Activated CD8-positive, alpha-beta memory T cell treated with anti-CD3 and anti-CD28 coated beads, Interleukin-2, amount 50 U/mL, for 1 hour (primary cell): ENCODE measurements at regions not wholly inside any gene's neighbourhood (a gene's known extent, or its start where the extent isn't known, plus 50 kb on each side); places are given as distances from the start of the nearest gene placed in this dataset.
"Not testable (repeated sequence)": the region's sequence is repeated elsewhere in the genome, so short reads cannot be mapped to it uniquely, and the experiment has no call there.

Experiments used
- DNase-seq: peaks from one replicate; pipeline ENCODE4 v3.0.0-alpha.2; 2020; ENCODE audit errors: extremely low read depth

DNA sequence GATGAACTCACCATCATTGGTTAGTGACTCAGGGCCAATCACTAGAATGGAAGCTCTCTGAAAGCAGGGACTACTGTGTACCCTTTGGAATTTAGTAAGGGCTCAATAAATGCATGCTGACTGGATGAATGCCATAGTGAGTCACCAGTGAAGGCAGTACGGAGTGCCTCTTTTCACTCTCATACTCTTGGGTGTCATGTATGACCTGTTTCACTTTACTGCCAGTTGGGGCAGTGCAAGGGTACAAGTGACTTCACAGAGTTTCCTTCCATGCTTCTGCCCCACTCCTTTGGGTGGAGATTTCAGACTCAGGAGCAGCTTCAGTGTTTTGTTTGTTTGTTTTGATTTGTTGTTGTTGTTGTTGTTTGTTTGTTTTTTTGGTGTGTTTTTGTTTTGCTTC, 57.7 kb downstream of the SOX3 start:
- DNase-seq, result no peak

DNA sequence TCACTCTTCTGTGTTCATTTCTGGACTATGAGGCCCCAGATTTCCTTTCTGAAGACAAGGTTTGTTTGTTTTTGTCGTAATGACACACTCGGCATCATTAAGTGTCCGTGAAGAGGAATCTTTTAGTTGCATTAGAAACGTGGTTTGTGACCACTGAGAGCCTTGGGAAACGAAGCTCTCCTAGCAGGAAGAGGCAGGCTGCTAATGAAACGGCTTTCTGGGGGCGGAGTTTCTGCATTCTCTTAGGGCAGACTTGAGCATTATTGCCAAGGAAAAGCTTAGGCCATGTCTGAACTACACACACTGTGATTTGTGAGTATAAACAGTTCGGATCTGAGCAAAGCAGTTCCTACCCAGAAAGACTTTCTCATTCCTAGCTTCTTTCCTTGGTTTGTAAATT, 64.0 kb downstream of the SOX3 start:
- no peak for DNase-seq

DNA sequence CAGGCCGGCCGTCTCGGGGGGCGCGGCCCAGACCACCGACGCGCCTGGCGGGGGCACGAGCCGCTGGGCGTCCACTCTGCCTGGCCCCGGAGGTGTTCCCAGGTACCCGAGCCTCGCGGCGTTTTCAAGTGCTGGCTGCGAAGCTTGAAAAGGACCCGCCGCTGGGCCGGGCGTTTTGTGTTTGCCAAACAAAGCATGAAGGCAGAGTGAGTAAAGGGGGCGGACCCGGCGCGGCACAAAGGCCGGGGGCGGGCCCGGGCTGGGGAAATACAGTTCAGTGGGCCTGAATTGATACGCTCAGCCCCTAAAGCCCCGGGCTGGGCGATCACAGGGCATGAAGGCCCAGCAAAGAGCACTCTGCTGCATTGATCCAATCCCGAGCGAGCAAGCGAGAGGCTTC, 65.4 kb downstream of the SOX3 start:
- no peak for DNase-seq

DNA sequence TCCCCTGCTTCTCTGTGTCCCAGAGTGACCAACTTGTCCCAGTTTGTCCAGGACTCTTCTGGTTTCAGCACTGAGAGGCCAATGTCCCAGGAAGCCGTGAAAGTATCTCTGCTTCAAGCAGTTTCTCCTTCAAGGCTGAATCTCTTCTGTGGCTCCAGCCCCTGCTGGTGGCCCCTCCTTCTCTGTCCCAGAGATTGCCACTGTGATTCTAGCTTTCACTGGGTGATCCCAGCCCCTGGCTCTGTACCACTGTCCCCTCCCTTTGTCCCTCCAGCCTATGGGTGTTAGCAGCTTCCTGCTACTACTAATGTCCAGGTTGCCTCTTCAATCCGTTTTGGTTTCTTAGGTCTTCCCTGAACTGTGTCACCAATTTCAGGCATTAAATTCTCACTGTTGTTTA, 70.5 kb downstream of the SOX3 start:
- no peak for DNase-seq

DNA sequence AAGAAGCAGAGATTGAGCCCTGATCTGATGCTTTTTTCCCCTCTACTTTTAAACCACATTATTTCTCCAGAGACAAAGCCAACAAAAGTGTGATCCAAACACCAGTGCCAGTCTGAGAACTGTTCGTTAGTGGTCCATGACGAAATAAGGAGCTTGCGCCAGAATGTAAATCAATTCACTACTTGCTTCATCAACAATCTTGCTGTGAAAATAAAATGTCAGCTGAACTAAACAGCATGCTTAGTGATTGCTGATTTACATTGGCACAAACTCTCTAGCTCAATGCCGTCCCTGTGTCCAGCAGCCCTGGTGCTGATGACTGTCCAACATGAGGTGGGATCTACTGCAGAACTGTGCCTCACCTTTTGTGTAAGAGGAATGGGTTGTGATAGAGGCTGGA, 71.3 kb downstream of the SOX3 start:
- DNase-seq, result no peak

DNA sequence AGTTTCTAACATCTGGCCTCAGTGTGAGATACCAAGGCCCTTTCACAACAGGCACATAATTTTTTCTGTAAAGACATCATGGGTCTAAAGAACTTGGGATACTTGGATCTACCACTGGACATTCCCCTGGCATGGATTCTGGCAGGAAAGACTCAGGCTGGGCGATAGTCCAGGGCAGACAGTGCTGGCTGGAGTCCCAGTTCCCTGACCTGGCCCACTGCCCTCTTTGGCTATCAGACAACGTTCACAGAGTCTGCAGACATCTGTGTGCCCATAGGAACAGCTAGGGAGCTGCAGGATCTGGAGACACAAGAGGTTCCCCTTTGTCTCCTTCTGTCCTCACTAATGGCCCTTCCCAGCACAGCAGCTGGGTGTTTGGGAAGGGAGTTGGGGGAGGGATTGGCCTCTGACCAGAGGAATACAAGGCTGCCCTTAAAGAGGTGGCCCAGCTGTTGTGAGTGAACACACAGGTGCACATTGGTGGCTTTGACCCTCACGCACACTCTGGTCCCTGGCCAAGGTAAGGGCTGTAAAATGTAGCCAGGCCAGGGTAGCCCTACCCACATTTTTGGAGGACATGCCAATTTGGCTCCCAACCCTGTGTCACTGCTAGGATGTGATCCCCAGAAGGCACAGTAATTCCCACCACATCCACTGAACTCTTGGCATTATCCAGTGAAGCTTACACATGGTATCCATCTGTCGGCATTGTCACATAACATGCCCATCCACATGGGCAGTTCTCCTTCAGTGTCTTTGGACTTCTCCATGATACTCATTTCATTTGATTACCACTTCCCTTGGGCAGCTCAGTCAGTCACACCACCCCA, 72.3 kb downstream of the SOX3 start:
- no peak for DNase-seq

DNA sequence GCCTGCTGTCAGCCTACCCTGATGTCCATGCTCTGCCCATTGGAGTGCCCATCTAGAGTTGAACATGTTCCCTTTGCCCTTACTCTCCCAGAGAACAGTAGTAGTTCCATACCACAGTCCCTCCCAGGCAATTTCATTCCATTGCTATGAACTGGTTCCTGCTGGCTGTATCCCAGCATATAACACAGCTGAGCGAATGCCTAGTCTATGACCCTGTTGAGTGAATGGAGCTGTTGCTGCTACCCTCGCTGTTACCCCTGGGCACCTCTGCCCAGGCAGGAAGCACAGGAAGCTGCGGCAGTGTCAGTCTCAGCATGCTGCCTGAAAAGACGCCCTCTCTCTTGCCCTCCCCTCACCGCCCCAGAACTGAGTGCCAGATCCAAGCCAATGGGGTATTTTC, 73.3 kb downstream of the SOX3 start:
- DNase-seq, result no peak

DNA sequence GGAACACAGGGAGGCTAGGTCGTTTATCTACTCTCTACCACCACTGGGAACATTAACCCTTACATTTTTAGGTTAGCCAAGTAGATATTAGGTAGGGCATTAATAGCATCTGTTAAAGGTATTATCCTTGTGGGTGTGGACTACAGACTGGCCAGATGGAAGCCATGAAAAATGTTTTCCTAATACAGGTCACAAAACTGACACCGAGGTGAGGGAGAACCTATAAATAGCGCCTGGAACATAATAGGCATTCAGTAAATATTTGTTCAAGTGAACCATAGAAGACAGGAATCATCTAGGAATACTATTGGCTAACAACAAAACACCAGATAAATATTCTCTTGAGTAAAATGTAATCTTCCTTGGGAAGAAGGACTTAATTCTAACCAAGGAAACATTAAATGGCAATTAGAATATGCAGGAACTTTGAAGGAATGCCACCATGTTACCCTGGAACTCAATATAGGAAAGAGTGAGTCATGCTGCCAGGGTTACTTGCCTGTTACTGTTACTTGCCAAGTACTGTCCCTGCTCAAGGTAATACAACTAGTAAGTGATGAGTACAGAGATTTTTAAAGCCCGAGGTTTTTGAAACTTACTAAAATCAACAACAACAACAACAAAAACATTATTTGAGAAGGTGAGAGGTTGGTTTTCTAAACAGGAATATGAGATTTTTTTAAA, 79.0 kb downstream of the SOX3 start:
- no peak for DNase-seq

DNA sequence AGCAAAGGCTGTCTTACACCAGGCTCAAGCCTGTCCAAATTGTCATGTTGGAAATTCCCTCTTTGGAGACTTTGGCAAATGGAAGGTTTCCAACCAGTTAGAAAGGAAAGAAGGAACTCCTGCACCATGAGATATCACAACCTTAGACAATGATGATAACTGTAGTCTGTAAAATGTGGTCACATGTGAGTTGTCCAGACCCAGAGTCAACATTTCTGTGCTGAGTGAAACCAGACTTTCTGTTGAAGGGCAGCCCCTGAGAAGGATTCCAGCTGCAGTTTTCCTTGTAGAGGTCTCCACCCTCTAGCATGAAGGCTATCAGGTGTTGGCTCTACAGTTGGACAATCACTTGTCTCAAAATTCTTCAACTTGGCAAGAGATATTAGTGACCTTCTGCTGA, 82.4 kb downstream of the SOX3 start:
- no peak for DNase-seq

DNA sequence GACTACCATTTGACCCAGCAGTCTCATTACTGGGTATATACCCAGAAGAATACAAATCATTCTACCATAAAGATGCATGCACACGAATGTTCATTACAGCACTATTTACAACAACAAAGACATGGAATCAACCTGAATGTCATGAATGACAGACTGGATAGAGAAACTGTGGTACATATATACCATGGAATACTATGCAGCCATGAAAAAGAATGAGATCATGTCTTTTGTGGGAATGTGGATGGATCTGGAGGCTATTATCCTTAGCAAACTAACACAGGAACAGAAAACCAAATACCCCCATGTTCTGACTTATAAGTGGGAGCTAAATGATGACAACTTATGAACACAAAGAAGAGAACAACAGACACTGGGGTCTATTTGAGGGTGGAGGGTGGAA, 102.7 kb downstream of the SOX3 start:
- not testable (repeated sequence) for DNase-seq

DNA sequence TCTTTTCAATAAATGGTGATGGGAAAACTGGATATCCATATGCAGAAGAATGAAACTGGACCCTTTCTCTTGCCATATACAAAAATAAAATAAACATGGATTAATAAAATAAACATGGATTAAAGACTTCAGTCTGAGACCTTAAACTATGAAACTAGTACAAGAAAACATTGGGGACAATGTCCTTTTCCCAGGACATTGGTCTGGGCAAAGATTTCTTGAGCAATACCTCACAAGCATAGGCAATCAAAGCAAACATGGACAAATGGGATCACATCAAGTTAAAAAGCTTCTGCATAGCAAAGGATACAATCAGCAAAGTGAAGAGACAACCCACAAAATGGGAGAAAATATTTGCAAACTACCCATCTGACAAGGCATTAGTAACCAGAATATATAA, 108.5 kb downstream of the SOX3 start:
- DNase-seq, result not testable (repeated sequence)

DNA sequence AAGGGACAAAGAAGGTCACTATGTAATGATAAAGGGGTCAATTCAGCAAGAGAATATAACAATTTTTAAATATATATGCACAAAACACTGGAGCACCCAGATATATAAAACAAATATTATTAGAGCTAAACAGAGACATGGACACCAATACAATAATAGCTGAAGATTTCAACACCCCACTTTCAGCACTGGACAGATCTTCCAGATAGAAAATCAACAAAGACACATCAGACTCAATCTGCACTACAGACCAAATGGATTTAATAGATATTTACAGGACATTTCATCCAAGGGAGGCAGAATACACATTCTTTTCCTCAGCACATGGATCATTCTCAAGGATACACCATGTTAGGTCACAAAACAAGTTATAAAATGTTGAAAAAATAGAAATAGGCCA, 111.4 kb downstream of the SOX3 start:
- DNase-seq, result no peak

DNA sequence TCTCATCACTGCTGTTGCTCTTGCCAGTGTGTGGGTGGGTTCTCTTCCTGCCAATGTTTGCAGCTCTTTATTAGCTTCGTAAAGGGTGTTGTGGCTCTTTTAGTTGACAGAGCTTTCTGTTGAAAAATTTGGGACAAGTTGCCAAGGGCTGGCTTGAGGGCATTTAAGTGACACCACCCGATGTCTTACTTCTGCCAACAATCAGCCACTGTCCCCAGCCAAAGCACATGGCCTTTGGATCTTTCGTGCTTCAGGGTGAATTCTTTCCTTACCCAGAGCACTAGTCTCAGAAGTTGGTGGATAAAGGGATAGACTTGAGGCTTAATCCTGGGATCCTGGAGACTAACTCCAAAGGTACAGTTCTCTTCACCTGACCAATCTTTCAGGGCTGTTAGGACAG, 113.6 kb downstream of the SOX3 start:
- DNase-seq, result no peak

DNA sequence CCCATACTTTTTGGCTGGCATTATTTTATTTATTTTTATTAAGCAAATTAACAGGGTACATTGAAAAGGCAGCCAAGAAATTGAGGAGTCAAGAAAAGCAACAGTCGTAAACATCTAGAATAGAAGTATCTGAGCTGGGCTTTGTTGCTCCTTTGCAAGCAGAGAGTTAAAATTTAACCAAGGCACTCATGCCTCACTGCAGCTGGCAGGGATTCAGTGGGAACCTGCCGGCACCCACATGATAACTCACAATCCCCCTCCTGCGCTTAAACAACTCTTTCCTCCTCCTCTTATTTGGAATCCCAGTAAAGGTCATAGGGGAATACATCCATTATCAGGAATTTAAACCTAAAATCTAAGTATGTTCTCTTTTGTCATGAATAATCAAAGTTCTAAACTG, 115.5 kb downstream of the SOX3 start:
- DNase-seq, result no peak

DNA sequence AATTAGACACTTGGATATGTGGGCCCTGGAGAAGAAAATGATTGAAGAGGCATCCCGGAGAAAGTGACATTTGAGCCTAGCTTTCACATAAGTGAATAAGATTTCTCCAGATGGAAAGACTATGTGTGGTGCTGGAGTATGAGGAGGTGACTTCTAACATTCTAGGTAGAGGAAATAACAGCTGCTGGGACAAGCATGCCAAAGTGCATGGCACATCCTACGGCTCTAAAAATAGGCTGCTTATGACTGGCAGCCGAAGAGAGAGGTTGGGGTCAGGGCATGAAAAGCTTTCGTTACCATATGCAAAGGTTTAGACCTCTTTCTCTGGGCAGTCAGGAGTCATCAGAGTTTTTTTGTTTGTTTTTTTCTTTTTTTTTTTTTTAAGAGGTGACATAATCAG, 142.0 kb downstream of the SOX3 start:
- no peak for DNase-seq

DNA sequence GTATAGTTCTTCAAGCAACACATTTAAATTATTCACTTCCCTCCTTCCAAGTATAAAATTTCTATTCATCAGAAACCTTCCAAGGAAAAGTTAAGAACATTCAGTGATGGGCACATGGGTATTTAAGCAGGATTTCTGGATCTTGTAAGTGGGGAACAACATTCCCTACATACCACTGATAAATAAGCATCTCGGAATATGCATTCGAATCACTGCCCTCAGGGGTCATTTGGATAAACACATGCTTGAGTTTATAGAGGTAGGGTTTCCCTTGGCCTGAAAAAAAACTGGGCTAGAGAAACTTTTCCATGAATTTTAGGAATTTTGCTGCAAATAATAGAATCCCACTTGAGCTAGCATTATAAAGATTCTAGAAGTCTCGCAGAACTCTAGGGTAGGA, 143.9 kb downstream of the SOX3 start:
- DNase-seq, result no peak

DNA sequence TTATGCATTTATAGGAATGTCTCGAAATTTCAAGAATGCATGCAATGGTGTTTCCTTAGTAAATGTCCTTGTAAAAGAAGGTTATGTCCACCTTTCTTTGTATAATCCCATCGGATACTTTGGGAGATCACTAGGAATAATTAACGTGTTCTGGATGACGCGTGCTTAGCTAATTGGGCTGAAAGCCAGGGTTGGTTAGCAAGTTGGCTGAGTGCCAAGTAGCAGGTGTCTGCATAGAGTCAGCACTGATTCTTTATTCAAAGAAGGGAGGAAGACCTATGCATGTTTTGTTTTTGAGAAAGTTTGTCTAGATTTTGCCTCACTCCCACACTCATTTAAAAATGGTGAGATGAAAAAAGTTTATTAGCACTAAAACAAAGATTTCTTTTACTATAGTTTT, 144.6 kb downstream of the SOX3 start:
- no peak for DNase-seq

DNA sequence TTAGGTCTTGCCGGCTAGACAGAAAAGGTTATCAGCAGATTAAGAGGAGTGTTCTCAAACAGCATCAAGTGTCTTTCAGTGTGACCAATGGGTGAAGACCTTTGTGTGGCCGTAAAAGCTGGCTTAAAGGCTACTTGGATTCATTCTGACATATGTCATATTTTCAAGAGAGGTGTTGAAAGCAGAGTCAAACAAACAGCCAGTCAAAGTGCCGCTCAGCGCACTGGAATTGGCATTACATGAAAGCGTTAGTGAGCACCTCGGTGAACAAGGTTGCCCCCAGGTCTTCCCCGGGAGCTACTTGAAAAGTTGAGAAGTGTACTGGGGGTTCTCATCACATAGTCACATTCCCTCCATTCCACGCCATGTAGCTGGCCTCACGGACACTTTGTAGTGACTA, 148.9 kb downstream of the SOX3 start:
- no peak for DNase-seq

DNA sequence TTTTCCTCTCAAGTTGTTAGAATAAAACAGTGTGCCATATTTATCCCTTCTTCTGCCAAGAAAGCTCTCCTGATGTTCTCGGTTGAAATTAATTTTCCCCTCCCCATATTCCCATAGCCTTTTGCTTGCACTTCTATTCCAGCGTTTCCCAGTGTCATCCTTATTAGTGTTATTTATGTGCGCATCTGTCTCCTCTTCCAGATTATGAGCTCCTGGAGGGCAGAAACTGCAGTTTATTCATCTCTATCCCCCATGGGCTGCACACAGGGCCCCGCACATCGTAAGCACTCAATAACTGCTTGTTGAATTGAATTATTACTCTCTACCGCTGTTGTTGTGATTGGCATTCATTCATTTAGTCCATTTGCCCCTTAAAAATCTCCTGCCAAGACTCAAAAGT, 149.4 kb downstream of the SOX3 start:
- DNase-seq, result no peak

DNA sequence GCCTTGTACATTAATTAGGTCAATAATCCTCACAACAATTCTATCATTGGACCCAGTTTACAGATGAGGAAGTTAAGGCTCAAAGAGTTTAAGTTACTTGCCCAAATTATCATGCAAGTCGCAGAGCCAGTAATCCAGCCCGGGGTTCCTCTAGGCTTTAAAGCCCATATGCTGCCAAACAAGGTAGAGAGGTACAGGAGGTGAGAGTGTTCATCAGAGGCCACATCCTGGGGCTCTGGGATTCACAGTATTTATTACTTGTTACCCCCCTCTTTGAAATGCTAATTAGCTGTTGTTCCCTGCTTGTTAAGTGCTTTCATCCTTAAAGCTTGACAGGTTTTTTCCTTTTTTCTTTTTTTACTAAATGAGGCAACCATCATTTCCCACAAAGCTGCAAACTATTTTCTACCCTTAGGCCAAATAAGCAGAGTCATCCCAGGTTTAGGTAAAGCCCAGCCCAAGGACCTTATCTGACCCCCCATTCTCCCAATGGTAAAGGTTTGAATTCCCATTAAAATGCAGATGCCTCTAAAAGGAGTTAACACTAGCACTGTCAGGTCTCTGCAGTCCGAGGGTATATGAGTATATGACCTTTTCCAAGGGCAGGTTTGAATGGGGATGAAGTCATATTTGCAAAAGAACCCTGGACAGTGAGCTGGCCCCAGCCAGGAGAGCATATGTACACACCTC, 150.3 kb downstream of the SOX3 start:
- DNase-seq, result no peak

DNA sequence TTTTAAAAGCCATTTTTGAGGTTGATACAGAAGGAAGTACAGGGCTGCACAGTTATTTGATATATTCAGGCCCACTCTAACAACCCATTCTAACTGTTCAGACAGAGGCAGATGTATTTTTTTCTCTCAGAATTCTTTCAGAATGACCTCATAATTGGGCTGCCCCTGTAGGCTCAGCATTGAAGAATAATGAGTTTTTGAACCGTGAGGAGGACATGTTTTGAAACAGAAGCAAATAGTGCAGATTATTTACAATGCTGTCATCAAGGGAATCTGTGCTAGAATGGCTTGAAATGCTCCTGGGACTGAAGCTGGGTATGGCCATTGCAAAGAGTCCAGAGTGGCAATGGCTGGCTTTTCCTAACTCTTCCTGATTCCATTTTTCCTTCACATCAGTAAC, 158.1 kb downstream of the SOX3 start:
- no peak for DNase-seq

DNA sequence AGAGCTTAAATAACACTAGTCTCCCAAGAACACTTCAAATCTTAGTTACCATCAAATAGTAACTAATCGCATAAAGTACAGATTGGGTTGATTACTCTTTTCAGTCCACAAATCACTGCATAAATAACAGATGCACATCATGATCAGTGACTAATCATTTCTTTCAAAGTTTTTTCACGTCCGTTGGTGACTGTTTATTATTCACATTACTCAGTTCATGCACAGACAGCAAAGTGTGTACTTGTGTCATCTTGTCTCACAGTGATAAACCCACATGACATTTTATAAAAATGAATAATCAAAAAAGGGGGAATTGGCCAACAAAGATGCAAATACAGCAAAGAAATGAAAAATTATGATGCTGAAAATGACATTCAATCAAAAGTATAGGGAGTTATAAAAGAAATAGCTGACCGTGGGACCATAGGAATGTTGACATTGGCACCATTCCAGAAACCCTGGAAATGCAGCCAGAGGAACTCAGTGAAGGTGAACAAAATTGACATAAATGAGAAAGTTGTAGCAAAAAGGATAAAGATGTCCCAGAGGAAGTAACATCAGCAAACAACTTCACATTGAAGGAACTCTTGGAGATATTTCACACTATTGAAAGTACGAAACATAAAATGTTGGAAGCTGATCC, 161.5 kb downstream of the SOX3 start:
- no peak for DNase-seq

DNA sequence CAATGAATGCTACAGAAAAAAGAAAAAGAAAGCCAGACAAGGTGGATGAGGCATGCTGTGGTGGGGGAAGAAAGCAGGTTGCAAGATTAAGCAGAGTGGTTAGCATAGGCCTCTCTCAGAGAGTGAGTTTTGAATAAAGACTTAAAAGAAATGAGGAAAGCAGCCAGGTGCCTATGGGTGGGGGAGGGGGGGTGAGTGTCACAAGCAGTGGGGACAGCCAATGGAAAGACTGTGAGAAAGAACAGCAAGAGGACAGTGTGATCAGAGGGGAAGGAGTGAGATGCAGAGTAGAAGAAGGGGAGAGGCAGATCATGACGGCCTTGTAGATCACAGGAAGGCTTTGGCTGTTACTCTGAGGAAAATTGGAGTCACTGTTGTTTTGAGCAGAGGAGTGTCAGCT, 162.5 kb downstream of the SOX3 start:
- no peak for DNase-seq
